ENCODE measurements at regions not wholly inside any gene's neighbourhood (a gene's known extent, or its start where the extent isn't known, plus 50 kb on each side); places are given as distances from the start of the nearest gene placed in this dataset.

DNA sequence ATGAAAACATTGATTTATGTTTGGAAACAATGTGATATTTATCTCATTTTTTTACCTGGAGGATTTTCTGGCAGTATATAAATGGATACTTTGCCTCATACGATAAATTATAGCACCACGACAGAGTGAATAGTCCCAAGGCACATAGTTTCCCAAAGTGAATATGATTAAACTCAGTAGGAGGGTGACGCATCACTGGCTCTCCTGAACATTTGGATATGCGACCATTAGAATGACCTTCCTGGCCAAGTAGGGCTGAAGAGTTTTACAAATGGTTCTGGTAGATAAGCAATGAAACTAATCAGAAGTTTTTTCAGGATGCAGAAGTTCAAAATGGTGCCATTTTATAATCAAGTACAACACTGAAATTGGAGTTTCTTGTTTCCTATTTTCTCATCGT, 397.7 kb downstream of the AASDHPPT start:
- Mint-ChIP-seq H3K27me3 (ENCODE audit: low read depth, unreplicated experiment) (no peaks in the 10 kb centered on the region), H3K36me3 (ENCODE audit: low read depth, unreplicated experiment) (no peaks in the 10 kb centered on the region), H3K4me1 (ENCODE audit: low read depth, unreplicated experiment) (peaks cover 13% of the 10 kb centered on the region), H3K4me3 (ENCODE audit: unreplicated experiment) (no peak overlapping the region), H3K27ac (ENCODE audit: unreplicated experiment) (no peak overlapping the region), H3K9me3 (ENCODE audit: unreplicated experiment) (no peaks in the 10 kb centered on the region)
- no peaks in the 10 kb centered on the region for H3K9me3 ChIP-seq (ENCODE audit: insufficient read depth, low read depth, low read length)
- H4K20me1 ChIP-seq (ENCODE audit: insufficient read depth, low read length), result no peaks in the 10 kb centered on the region
- no peaks in the 10 kb centered on the region for H3K27me3 ChIP-seq (ENCODE audit: insufficient read depth, low read length)
- H3K9ac ChIP-seq (ENCODE audit: low read length), result no peak overlapping the region
- no peak for TF ChIP-seq EZH2 (IDR thresholded peaks at IDR 0.05; ENCODE audit: insufficient read depth, low read length)
- TF ChIP-seq, protein P1, sequence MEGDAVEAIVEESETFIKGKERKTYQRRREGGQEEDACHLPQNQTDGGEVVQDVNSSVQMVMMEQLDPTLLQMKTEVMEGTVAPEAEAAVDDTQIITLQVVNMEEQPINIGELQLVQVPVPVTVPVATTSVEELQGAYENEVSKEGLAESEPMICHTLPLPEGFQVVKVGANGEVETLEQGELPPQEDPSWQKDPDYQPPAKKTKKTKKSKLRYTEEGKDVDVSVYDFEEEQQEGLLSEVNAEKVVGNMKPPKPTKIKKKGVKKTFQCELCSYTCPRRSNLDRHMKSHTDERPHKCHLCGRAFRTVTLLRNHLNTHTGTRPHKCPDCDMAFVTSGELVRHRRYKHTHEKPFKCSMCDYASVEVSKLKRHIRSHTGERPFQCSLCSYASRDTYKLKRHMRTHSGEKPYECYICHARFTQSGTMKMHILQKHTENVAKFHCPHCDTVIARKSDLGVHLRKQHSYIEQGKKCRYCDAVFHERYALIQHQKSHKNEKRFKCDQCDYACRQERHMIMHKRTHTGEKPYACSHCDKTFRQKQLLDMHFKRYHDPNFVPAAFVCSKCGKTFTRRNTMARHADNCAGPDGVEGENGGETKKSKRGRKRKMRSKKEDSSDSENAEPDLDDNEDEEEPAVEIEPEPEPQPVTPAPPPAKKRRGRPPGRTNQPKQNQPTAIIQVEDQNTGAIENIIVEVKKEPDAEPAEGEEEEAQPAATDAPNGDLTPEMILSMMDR (IDR thresholded peaks at IDR 0.05; ENCODE audit: insufficient read depth, low read depth, low read length), result no peak
- H3K4me3 ChIP-seq (ENCODE audit: insufficient read depth, low read depth, low read length), result no peak overlapping the region
- peak; percentile 70 for DNase-seq (ENCODE audit: low read depth)
- no peak overlapping the region for H3K4me2 ChIP-seq (ENCODE audit: low read length)
- no peaks in the 10 kb centered on the region for H3K79me2 ChIP-seq (ENCODE audit: insufficient read depth, low read length)
- FAIRE-seq, result no peak
- peaks cover 3% of the 10 kb centered on the region for H3K4me1 ChIP-seq (ENCODE audit: insufficient read depth, low read length)
- no peak overlapping the region for H2AFZ ChIP-seq (ENCODE audit: low read depth, low read length)
- H3K27ac ChIP-seq (ENCODE audit: low read depth, low read length), result no peak overlapping the region
- no peaks in the 10 kb centered on the region for H3K36me3 ChIP-seq (ENCODE audit: insufficient read depth, low read length)

DNA sequence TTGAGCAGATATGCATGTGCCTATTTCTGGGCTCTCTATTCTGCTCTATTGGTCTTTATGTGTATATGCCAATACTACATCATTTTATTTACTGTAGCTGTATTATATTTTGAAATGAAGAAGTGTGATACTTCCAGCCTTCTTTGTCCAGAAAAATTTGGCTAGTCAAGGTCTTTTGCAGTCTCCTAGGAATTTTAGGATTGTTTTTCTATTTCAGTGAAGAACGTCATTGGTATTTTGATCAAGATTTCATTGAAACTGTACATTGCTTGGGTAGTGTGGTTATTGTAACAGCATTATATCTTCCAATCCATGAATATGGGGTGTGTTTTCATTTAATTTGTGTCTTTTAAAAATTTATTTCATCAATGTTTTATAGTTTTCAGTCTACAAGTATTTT, 400.3 kb downstream of the AASDHPPT start:
- Mint-ChIP-seq H3K27ac (ENCODE audit: unreplicated experiment) (no peak overlapping the region), H3K4me1 (ENCODE audit: low read depth, unreplicated experiment) (peaks cover 31% of the 10 kb centered on the region), H3K9me3 (ENCODE audit: unreplicated experiment) (no peaks in the 10 kb centered on the region), H3K27me3 (ENCODE audit: low read depth, unreplicated experiment) (no peaks in the 10 kb centered on the region), H3K36me3 (ENCODE audit: low read depth, unreplicated experiment) (no peaks in the 10 kb centered on the region), H3K4me3 (ENCODE audit: unreplicated experiment) (no peak overlapping the region)
- Histone ChIP-seq H3K27ac (ENCODE audit: low read depth, low read length) (no peak overlapping the region), H3K4me2 (ENCODE audit: low read length) (no peak overlapping the region), H3K9ac (ENCODE audit: low read length) (no peak overlapping the region), H3K27me3 (ENCODE audit: insufficient read depth, low read length) (no peaks in the 10 kb centered on the region), H3K4me1 (ENCODE audit: insufficient read depth, low read length) (peaks cover 12% of the 10 kb centered on the region), H3K79me2 (ENCODE audit: insufficient read depth, low read length) (no peaks in the 10 kb centered on the region), H4K20me1 (ENCODE audit: insufficient read depth, low read length) (no peaks in the 10 kb centered on the region), H2AFZ (ENCODE audit: low read depth, low read length) (no peak overlapping the region), H3K36me3 (ENCODE audit: insufficient read depth, low read length) (no peaks in the 10 kb centered on the region), H3K4me3 (ENCODE audit: insufficient read depth, low read depth, low read length) (no peak overlapping the region), H3K9me3 (ENCODE audit: insufficient read depth, low read depth, low read length) (no peaks in the 10 kb centered on the region)
- no peak for DNase-seq (ENCODE audit: low read depth)
- TF ChIP-seq, protein P1 (IDR thresholded peaks at IDR 0.05; ENCODE audit: insufficient read depth, low read depth, low read length), result no peak
- TF ChIP-seq EZH2 (IDR thresholded peaks at IDR 0.05; ENCODE audit: insufficient read depth, low read length), result no peak
- FAIRE-seq, result peak; percentile 32

DNA sequence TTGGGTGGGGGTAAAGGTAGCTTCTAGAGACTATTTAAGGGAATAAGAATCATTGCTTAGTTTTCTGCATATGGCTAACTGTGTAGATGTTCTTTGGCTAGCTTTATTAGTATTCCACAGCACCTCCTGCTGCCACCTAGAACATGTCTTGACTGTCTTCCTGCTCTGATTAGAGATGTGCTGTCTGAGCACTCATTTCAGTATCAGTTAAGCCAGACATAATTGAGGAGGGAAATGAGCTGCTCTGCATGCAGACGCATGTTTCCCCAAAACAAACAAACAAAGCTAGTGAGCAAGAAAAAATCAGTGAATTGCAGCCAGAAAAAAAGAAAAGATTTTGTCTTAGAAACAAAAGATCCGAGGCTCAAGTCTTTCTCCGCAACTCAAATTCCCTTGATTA, 402.2 kb downstream of the AASDHPPT start:
- Histone ChIP-seq H3K27me3 (ENCODE audit: insufficient read depth, low read length) (no peaks in the 10 kb centered on the region), H2AFZ (ENCODE audit: low read depth, low read length) (no peak overlapping the region), H3K4me3 (ENCODE audit: insufficient read depth, low read depth, low read length) (no peak overlapping the region), H3K36me3 (ENCODE audit: insufficient read depth, low read length) (no peaks in the 10 kb centered on the region), H3K9me3 (ENCODE audit: insufficient read depth, low read depth, low read length) (no peaks in the 10 kb centered on the region), H3K4me2 (ENCODE audit: low read length) (no peak overlapping the region), H4K20me1 (ENCODE audit: insufficient read depth, low read length) (no peaks in the 10 kb centered on the region), H3K9ac (ENCODE audit: low read length) (no peak overlapping the region), H3K4me1 (ENCODE audit: insufficient read depth, low read length) (peaks cover 16% of the 10 kb centered on the region), H3K27ac (ENCODE audit: low read depth, low read length) (no peak overlapping the region), H3K79me2 (ENCODE audit: insufficient read depth, low read length) (no peaks in the 10 kb centered on the region)
- DNase-seq (ENCODE audit: low read depth), result no peak
- TF ChIP-seq, protein P1 (IDR thresholded peaks at IDR 0.05; ENCODE audit: insufficient read depth, low read depth, low read length), result no peak
- TF ChIP-seq EZH2 (IDR thresholded peaks at IDR 0.05; ENCODE audit: insufficient read depth, low read length), result no peak
- Mint-ChIP-seq H3K9me3 (ENCODE audit: unreplicated experiment) (no peaks in the 10 kb centered on the region), H3K27me3 (ENCODE audit: low read depth, unreplicated experiment) (no peaks in the 10 kb centered on the region), H3K4me3 (ENCODE audit: unreplicated experiment) (no peak overlapping the region), H3K4me1 (ENCODE audit: low read depth, unreplicated experiment) (peaks cover 35% of the 10 kb centered on the region), H3K27ac (ENCODE audit: unreplicated experiment) (no peak overlapping the region), H3K36me3 (ENCODE audit: low read depth, unreplicated experiment) (no peaks in the 10 kb centered on the region)
- no peak for FAIRE-seq

Measured in astrocyte (in vitro differentiated cells and primary cell).